ENCODE measurements at regions not wholly inside any gene's neighbourhood (a gene's known extent, or its start where the extent isn't known, plus 50 kb on each side); places are given as distances from the start of the nearest gene placed in this dataset.

- TF ChIP-seq CTCF (conservative IDR thresholded peaks at IDR 0.05; ENCODE audit: low read depth in 2 of 2) (no peak), POLR2AphosphoS5 (IDR thresholded peaks at IDR 0.05; ENCODE audit: low read depth) (no peak), STAT1 (IDR thresholded peaks at IDR 0.05; ENCODE audit: unreplicated experiment) (no peak)
These were observed 51.0 kb upstream of the GORAB start for GRCh38 chr1:170481000-170481399.
